HG02852 (cell line): ENCODE measurements at regions not wholly inside any gene's neighbourhood (a gene's known extent, or its start where the extent isn't known, plus 50 kb on each side); places are given as distances from the start of the nearest gene placed in this dataset.

Experiments
- ATAC-seq: cut with Tn5 transposase; IDR thresholded peaks from one replicate; pipeline ENCODE4 v1.9.1; 2021; ENCODE audit warnings: mild to moderate bottlenecking, moderate library complexity; ENCODE audit not compliant: unreplicated experiment

GRCh38 chr2:236654496-236654895 lies 84.9 kb downstream of the ACKR3 start:
- ATAC-seq, result no peak

GRCh38 chr2:236656166-236656565 lies 86.5 kb downstream of the ACKR3 start:
- ATAC-seq, result no peak

- no peak for ATAC-seq
Measured at GRCh38 chr2:236656721-236657120, 87.1 kb downstream of the ACKR3 start.

- ATAC-seq, result no peak
Measured at GRCh38 chr2:236657215-236657614, 87.6 kb downstream of the ACKR3 start.

DNA sequence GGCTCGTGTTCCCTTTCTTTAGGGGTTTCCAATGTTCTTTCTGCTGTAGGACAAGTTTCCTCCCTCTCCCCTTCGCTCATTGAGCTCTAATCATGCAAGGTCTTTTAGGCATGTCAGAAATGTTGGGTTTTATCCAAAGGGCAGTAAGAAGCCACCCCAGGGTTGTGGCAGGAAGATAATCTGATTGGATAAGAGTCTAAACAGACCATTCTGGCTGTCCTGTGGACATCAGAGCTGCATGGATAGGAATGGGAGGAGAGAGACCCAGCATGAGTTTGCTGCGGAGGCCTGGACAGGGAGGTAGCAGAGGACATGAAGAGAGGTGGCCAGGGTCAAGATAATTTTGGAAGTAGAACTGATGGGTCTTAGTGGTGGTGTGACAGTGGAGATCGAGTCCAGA lies 88.2 kb downstream of the ACKR3 start:
- no peak for ATAC-seq

- no peak for ATAC-seq
Measured at GRCh38 chr2:236658974-236659757, 89.5 kb downstream of the ACKR3 start.

DNA sequence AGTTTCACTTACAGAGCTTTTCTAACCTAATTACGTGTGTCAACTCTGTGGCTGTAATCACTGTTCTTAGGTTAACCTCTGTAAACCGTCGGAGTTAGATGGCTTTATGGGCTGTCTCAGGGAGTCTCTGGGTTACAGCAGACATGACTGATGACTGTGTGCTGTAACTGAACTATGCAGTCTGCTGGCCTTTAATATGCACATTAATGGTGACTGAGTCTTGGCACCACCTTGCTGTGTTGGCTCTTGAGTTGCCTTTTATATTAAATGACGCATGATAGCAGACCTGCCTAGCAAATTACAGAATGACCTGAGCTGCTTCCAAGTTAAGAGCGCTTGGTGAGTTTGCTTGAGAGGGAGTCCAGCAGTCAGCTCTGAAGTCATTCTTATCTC lies 90.1 kb downstream of the ACKR3 start:
- ATAC-seq, result no peak

GRCh38 chr2:236661061-236661761 lies 91.6 kb downstream of the ACKR3 start:
- no peak for ATAC-seq

DNA sequence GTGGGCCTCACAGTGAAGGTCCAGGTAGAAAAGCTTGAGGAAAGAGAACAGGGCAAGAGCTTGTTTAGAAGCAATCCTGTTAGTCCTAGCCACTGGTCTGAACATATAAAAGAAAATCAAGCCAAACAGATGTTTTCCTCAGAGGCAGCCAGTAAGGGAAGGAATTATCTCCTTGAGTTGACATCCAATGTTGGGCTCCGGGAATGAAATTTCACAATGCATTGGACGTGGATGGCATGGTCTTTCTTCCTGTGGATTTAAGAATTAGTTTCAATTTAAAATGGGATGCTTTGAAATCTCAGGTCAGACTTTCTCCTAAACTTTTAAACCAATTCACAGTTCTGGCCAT lies 92.1 kb downstream of the ACKR3 start:
- no peak for ATAC-seq

DNA sequence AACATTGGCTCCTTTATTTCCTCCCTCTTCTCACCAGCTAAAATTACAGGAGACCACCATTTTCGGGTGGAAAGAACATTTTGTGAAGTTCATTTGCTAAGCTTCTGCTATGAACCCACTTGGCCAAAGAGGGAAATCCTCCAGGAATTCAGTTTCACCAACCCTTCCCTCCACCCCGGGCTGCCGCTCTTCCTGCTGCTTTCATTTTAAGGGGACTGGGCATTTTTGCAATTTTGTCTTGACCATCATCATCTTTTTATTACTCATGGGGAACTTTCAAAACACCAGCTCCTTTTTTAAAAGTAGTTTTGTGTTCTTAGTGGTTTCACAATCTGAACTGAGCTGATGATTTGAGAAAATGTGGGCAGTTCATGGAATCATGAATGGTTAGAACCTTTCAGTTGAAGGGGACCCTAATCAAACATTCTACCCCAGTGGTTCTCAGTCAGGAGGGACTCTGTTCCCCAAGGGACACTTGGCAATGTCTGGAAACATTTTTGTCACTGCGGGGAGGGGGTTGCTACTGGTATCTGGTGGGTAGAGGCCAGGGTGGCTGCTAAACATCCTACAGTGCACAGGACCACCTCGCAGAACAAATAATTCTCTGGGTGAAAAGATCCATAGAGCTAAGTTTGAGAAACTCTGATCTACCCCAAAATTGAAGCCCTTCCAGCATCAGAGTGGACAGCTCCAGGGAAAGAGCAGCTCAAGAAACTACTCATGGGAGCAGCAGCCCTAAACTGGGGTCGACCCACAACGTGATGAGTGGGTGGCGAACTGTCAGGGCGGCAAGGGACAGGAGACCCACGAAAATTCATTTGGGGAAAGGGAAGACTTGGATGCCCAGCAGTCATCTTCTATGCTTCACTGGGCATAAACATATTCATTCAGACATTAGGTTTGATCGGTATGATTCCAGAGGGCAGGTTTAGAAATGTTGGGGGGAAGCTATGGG lies 92.9 kb downstream of the ACKR3 start:
- no peak for ATAC-seq

- ATAC-seq, result no peak
Measured at GRCh38 chr2:236663287-236664101, 93.9 kb downstream of the ACKR3 start.

GRCh38 chr2:236664136-236664535 lies 94.5 kb downstream of the ACKR3 start:
- no peak for ATAC-seq

GRCh38 chr2:236665101-236665500 lies 95.5 kb downstream of the ACKR3 start:
- ATAC-seq, result no peak

DNA sequence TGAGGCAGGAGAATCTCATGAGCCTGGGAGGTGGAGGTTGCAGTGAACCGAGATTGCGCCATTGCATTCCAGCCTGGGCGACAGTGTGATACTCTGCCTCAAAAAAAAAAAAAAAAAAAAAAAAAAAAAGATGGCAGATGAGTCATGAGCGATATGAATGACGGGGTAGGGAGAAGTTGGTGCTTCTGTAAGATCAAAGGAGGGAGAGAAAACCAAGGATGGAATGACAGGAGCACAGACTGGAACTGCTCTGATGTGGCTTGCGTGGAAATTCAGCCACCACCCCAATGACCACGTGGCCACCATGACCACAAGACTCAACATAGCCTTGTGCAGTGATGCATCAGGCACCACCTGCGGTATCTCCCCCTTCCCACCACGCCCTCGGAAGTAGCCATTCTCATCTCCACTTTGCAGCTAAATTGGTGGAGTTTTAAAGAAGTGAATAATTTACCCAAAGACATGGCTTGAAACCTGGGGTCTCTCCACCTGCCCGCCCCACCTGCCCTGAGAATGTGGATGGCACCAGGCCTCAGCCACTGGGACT lies 96.0 kb downstream of the ACKR3 start:
- no peak for ATAC-seq

DNA sequence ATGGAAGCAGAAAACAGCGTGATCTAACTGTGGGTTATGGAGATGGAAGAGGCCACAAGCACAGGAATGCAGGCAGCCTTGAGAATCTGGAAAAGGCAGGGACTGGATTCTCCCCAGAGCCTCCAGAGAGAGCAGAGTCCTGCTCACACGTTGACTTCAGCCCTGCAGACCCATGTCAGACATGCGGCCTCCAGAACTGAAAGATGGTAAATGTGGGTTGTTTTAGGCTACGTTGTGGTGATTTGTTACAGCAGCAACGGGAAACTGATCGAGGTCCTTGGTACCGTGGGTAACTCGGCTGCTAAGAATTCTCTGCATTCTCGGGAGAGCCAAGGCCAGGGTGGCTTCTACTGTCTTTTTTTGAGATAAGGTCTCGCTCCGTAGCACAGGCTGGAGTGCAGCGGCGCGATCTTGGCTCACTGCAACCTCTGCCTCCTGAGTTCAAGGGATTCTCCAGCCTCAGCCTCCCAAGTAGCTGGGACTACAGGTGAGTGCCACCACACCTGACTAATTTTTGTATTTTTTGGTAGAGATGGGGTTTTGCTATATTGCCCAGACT lies 97.1 kb downstream of the ACKR3 start:
- no peak for ATAC-seq

DNA sequence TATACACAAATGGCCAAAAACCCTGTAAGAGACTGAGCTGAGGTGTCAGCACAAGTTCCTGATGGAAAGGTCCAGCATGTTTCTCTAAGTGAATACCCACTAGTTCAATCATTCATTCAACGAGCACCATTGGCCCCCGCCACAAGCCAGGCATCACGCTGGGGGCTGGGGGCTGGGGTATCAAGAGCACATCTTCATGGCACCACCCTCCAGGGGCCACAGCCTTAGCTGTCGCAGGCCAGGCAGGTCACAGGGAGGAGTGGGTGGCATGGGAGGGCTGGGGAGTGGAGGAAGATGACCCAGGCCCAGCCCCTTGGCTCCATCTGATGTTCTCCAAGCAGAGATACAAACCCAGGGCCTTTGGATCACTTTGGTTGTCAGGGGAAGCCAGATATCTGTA lies 97.9 kb downstream of the ACKR3 start:
- ATAC-seq, result no peak

GRCh38 chr2:236668531-236668969 lies 98.9 kb downstream of the ACKR3 start:
- ATAC-seq, result no peak

DNA sequence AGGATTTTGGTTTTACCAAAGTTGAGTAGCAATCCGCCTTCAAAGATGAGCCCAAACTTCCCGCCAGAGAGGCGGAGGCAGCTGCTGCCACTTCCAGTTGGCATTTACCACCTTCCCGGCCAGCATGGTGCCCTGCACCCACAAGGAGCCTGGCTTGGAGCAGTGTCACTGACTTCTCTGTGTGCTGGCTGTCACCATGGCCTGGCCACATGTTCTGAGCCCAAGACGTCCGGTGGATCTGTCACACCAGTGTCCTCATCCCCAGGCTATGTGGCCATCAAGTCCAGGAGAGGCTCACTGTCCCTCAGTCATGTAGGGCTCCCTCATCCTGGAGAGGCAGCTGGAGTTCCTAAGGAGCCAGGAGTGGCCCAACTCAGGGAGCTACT lies 100.6 kb downstream of the ACKR3 start:
- no peak for ATAC-seq

DNA sequence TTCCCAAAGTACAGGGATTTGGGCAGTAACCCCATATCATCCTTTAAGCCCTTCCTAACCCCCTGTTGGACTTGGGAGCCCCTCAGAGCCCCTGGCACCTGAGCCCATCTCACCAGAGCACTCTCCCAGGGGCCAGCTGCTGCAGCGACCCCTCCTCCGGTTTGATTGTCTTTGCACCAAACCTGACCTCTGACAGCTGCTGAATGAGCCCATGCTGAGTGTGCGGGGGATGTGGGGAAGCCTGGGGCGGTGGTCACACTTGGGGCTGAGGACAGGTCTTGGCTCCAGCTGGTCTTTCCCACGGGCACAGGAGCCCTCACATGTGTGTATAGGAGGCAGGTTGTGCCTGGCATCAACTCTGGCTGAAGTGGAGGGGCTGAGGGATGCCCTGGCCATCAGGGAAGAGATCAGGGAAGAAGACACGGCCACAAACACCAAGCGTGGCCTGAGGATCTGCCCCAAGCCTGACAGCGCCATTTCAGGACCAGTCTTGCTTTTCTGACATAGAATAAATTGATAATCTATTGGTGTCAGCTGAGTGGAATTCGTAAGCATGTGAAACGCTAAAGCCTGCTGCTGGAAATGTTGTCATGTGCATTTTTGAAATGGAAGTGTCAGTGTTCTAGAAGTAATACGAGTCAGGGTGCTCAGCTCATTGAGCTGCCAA lies 102.4 kb downstream of the ACKR3 start:
- no peak for ATAC-seq
